ENCODE measurements at regions not wholly inside any gene's neighbourhood (a gene's known extent, or its start where the extent isn't known, plus 50 kb on each side); places are given as distances from the start of the nearest gene placed in this dataset.

DNA sequence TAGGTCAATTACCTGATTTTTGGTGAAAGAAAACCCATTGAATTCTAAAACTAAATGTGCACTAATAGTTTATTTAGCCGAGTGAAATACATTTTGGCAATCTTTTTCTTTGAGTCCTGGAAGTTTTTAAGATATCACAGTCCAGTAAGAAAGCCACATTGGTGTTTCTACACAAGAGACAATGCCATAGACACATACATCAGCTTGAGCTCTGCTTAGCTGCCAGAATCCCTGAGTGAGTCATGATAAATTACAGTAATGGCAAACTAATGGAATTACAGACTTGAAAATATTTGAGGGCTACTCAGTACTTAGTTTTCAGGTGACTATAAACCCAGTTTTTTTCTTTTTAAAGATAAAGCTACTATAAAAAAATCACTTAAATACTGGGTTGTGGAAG lies 155.4 kb downstream of the OR4C45 start:
- TF ChIP-seq, protein P1, sequence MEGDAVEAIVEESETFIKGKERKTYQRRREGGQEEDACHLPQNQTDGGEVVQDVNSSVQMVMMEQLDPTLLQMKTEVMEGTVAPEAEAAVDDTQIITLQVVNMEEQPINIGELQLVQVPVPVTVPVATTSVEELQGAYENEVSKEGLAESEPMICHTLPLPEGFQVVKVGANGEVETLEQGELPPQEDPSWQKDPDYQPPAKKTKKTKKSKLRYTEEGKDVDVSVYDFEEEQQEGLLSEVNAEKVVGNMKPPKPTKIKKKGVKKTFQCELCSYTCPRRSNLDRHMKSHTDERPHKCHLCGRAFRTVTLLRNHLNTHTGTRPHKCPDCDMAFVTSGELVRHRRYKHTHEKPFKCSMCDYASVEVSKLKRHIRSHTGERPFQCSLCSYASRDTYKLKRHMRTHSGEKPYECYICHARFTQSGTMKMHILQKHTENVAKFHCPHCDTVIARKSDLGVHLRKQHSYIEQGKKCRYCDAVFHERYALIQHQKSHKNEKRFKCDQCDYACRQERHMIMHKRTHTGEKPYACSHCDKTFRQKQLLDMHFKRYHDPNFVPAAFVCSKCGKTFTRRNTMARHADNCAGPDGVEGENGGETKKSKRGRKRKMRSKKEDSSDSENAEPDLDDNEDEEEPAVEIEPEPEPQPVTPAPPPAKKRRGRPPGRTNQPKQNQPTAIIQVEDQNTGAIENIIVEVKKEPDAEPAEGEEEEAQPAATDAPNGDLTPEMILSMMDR (IDR thresholded peaks at IDR 0.05) = no peak
- TF ChIP-seq POLR2A (IDR thresholded peaks at IDR 0.05) = no peak
